BJ (cell line): ENCODE measurements at regions not wholly inside any gene's neighbourhood (a gene's known extent, or its start where the extent isn't known, plus 50 kb on each side); places are given as distances from the start of the nearest gene placed in this dataset.

Experiments
- CTCF ChIA-PET: fragments of 350-600 bp; formaldehyde crosslinking; extraction: SDS; loops from one replicate; lab custom pipeline; 2021; ENCODE audit warnings: antibody characterized with exemption, inconsistent platforms; lab: Yijun Ruan, JAX
- POLR2A ChIA-PET: fragments of 300-600 bp; sonication (Branson Sonifier 250); formaldehyde crosslinking; extraction: SDS; loops from one replicate; lab custom pipeline; 2021; ENCODE audit warnings: antibody characterized with exemption; lab: Charles Lee
- DNase-seq: peaks from one replicate; pipeline ENCODE4 v3.0.0-alpha.2; 2011; ENCODE audit warnings: low read depth
- H3K27me3 ChIP-seq: 2 replicates; pipeline ENCODE4 v1.6.0; 2011; ENCODE audit warnings: low read length; ENCODE audit not compliant: control insufficient read depth, insufficient read depth
- H3K36me3 ChIP-seq: 2 replicates; pipeline ENCODE4 v1.5.1; 2011; ENCODE audit warnings: low read length; ENCODE audit not compliant: control insufficient read depth, insufficient read depth
- H3K4me3 ChIP-seq: 2 replicates; pipeline ENCODE4 v1.5.1; 2011; ENCODE audit warnings: low read depth, mild to moderate bottlenecking, control low read depth, low read length
- CTCF ChIP-seq: IDR thresholded peaks from 2 replicates; pipeline ENCODE4 v1.5.1; 2011; ENCODE audit warnings: low read depth, mild to moderate bottlenecking, control low read depth, inconsistent platforms, low read length, moderate library complexity; ENCODE audit not compliant: insufficient read depth

- ChIA-PET CTCF (no interaction called here), POLR2A (no interaction called here)
- DNase-seq = no peak
- no peaks in the 10 kb centered on the region for H3K36me3 ChIP-seq
- no peaks in the 10 kb centered on the region for H3K27me3 ChIP-seq
- TF ChIP-seq CTCF = no peak
- no peak overlapping the region for H3K4me3 ChIP-seq
Measured at GRCh38 chr11:91396236-91397133, 828.1 kb upstream of the FAT3 start.

- H3K36me3 ChIP-seq = no peaks in the 10 kb centered on the region
- no peak for TF ChIP-seq CTCF
- CTCF ChIA-PET = no interaction called here
- POLR2A ChIA-PET = no interaction called here
- H3K27me3 ChIP-seq = no peaks in the 10 kb centered on the region
- DNase-seq = no peak
- H3K4me3 ChIP-seq = no peak overlapping the region
Measured at GRCh38 chr11:91394727-91395414, 829.7 kb upstream of the FAT3 start.

GRCh38 chr11:91394073-91394726 lies 830.4 kb upstream of the FAT3 start:
- Histone ChIP-seq H3K4me3 (no peak overlapping the region), H3K36me3 (no peaks in the 10 kb centered on the region), H3K27me3 (no peaks in the 10 kb centered on the region)
- no peak for TF ChIP-seq CTCF
- POLR2A ChIA-PET = no interaction called here
- CTCF ChIA-PET = no interaction called here
- no peak for DNase-seq

GRCh38 chr11:91382946-91383345 lies 841.7 kb upstream of the FAT3 start:
- no peak for DNase-seq
- Histone ChIP-seq H3K27me3 (no peaks in the 10 kb centered on the region), H3K36me3 (no peaks in the 10 kb centered on the region), H3K4me3 (no peak overlapping the region)
- ChIA-PET POLR2A (no interaction called here), CTCF (no interaction called here)
- TF ChIP-seq CTCF = no peak

GRCh38 chr11:91374794-91375193 lies 849.8 kb upstream of the FAT3 start:
- ChIA-PET POLR2A (no interaction called here), CTCF (no interaction called here)
- Histone ChIP-seq H3K4me3 (no peak overlapping the region), H3K36me3 (no peaks in the 10 kb centered on the region), H3K27me3 (no peaks in the 10 kb centered on the region)
- TF ChIP-seq CTCF = no peak
- DNase-seq = no peak
